Liver (tissue), 8 donors: ENCODE measurements at regions not wholly inside any gene's neighbourhood (a gene's known extent, or its start where the extent isn't known, plus 50 kb on each side); places are given as distances from the start of the nearest gene placed in this dataset.

Experiments
- DNase-seq: peaks from one replicate; pipeline ENCODE4 v3.0.0-alpha.2; 2017; ENCODE audit warnings: low spot score
- H3K27ac ChIP-seq, 2 donors: one replicate each; pipeline ENCODE4 v1.7.0; 2013; ENCODE audit warnings: inconsistent platforms in 2 of 2, low read length in 2 of 2, control low read depth in 1 of 2, low read depth in 1 of 2, mild to moderate bottlenecking in 1 of 2
- H3K27me3 ChIP-seq, 4 donors: one replicate each; pipeline versions ENCODE4 v1.6.1 to v1.7.0; 2013; ENCODE audit warnings: low read length in 3 of 4, inconsistent platforms in 1 of 4, mild to moderate bottlenecking in 1 of 4, moderate library complexity in 1 of 4; ENCODE audit not compliant: control insufficient read depth in 4 of 4, insufficient read depth in 4 of 4
- H3K36me3 ChIP-seq, 4 donors: one replicate each; pipeline versions ENCODE4 v1.6.1 to v1.7.0; 2013; ENCODE audit warnings: low read length in 3 of 4, mild to moderate bottlenecking in 3 of 4, low read depth in 1 of 4, moderate library complexity in 1 of 4; ENCODE audit not compliant: control insufficient read depth in 4 of 4, insufficient read depth in 3 of 4
- H3K4me1 ChIP-seq, 4 donors: one replicate each; pipeline versions ENCODE4 v1.6.1 to v1.7.0; 2013; ENCODE audit warnings: low read length in 3 of 4, mild to moderate bottlenecking in 3 of 4, moderate library complexity in 1 of 4; ENCODE audit not compliant: control insufficient read depth in 4 of 4, insufficient read depth in 4 of 4
- H3K4me3 ChIP-seq, 3 donors: one replicate each; pipeline versions ENCODE4 v1.6.1 to v1.7.0; 2013; ENCODE audit warnings: low read length in 3 of 3, control low read depth in 1 of 3, low read depth in 1 of 3, mild to moderate bottlenecking in 1 of 3
- H3K9ac ChIP-seq, 2 donors: one replicate each; pipeline ENCODE4 v1.7.0; 2013; ENCODE audit warnings: low read length in 2 of 2, mild to moderate bottlenecking in 2 of 2, moderate library complexity in 2 of 2, control low read depth in 1 of 2, low read depth in 1 of 2
- H3K9me3 ChIP-seq, 4 donors: one replicate each; pipeline versions ENCODE4 v1.6.1 to v1.7.0; 2013; ENCODE audit warnings: low read length in 3 of 4; ENCODE audit not compliant: control insufficient read depth in 4 of 4
- ATF3 ChIP-seq: IDR thresholded peaks from 2 replicates; pipeline ENCODE4 v1.6.1; 2016; ENCODE audit warnings: antibody characterized with exemption
- CTCF ChIP-seq: fragments of 150-350 bp; IDR thresholded peaks from 2 replicates; pipeline ENCODE4 v1.5.1; 2017; ENCODE audit warnings: improper control_type of control experiment, low read depth, low read length; ENCODE audit not compliant: missing input control
- FOXA2 ChIP-seq: IDR thresholded peaks from 2 replicates; pipeline ENCODE4 v1.6.1; 2016; ENCODE audit warnings: antibody characterized with exemption
- GABPA ChIP-seq, 2 donors: IDR thresholded peaks in 1 of 2; conservative IDR thresholded peaks in 1 of 2; 2 replicates each; pipeline ENCODE4 v1.6.1; 2016; ENCODE audit warnings: antibody characterized with exemption in 2 of 2, mild to moderate bottlenecking in 1 of 2, moderate library complexity in 1 of 2
- HNF4G ChIP-seq: IDR thresholded peaks from 2 replicates; pipeline ENCODE4 v1.6.1; 2016; ENCODE audit warnings: antibody characterized with exemption
- JUND ChIP-seq, 2 donors: IDR thresholded peaks; 2 replicates each; pipeline ENCODE4 v1.6.1; 2016; ENCODE audit warnings: antibody characterized with exemption in 2 of 2
- MAX ChIP-seq: IDR thresholded peaks from 2 replicates; pipeline ENCODE4 v1.6.1; 2016; ENCODE audit warnings: antibody characterized with exemption
- NR2F2 ChIP-seq: IDR thresholded peaks from 2 replicates; pipeline ENCODE4 v1.6.1; 2016; ENCODE audit warnings: antibody characterized with exemption
- RAD21 ChIP-seq, 2 donors: IDR thresholded peaks; 2 replicates each; pipeline ENCODE4 v1.6.1; 2016; ENCODE audit warnings: antibody characterized with exemption in 2 of 2, mild to moderate bottlenecking in 2 of 2
- REST ChIP-seq: IDR thresholded peaks from 2 replicates; pipeline ENCODE4 v1.6.1; 2016; ENCODE audit warnings: antibody characterized with exemption, mild to moderate bottlenecking
- RXRA ChIP-seq, 2 donors: IDR thresholded peaks; 2 replicates each; pipeline ENCODE4 v1.6.1; 2017 to 2018; ENCODE audit warnings: antibody characterized with exemption in 2 of 2, mild to moderate bottlenecking in 1 of 2
- SP1 ChIP-seq: IDR thresholded peaks from 2 replicates; pipeline ENCODE4 v1.6.1; 2018; ENCODE audit warnings: antibody characterized with exemption, mild to moderate bottlenecking
- TAF1 ChIP-seq: conservative IDR thresholded peaks from 2 replicates; pipeline ENCODE4 v1.6.1; 2016; ENCODE audit warnings: antibody characterized with exemption, mild to moderate bottlenecking
- YY1 ChIP-seq: IDR thresholded peaks from 2 replicates; pipeline ENCODE4 v1.6.1; 2016; ENCODE audit warnings: antibody characterized with exemption, mild to moderate bottlenecking
- ZBTB33 ChIP-seq: IDR thresholded peaks from 2 replicates; pipeline ENCODE4 v1.6.1; 2016; ENCODE audit warnings: antibody characterized with exemption
- WGBS: extraction: QIAGEN DNeasy Blood & Tissue Kit; methylation state at CpG from one replicate; pipeline ENCODE4 v1.1.7; 2013; 5-methylcytosine and 5-hydroxymethylcytosine counted together
- donor health status: healthy.
- donor health status: healthy.
- donor health status: healthy.
- donor health status: healthy.
- donor health status: healthy.

- Histone ChIP-seq H3K36me3 (no peaks in the 10 kb centered on the region), H3K27me3 (no peaks in the 10 kb centered on the region), H3K9ac (no peak overlapping the region), H3K27ac (no peak overlapping the region), H3K4me3 (no peak overlapping the region), H3K4me1 (peaks cover 0 to 3% (median 1%) of the 10 kb centered on the region in 4 donors), H3K9me3 (no peaks in the 10 kb centered on the region)
- no peak for TF ChIP-seq HNF4G
- TF ChIP-seq ZBTB33: no peak
- TF ChIP-seq CTCF: no peak
- no peak for TF ChIP-seq ATF3
- TF ChIP-seq RAD21 (IDR thresholded peaks at IDR 0.05): no peak
- TF ChIP-seq MAX: no peak
- no peak for TF ChIP-seq RXRA (IDR thresholded peaks at IDR 0.05)
- TF ChIP-seq TAF1: no peak
- TF ChIP-seq NR2F2: no peak
- no peak for TF ChIP-seq YY1
- DNase-seq: no peak
- 91% methylated on average over 1 of the region's 1 CpG for WGBS
Observed at GRCh38 chr7:23941551-23941950, 231.5 kb downstream of the STK31 start.

- Histone ChIP-seq H3K36me3 (no peaks in the 10 kb centered on the region), H3K9ac (no peak overlapping the region), H3K4me1 (peaks cover 0 to 3% (median 1%) of the 10 kb centered on the region in 4 donors), H3K27ac (no peak overlapping the region), H3K4me3 (no peak overlapping the region), H3K9me3 (no peaks in the 10 kb centered on the region), H3K27me3 (no peaks in the 10 kb centered on the region)
- TF ChIP-seq RXRA (IDR thresholded peaks at IDR 0.05): no peak
- no peak for TF ChIP-seq FOXA2
- no peak for DNase-seq
- WGBS: 94% methylated on average over 2 of the region's 2 CpGs
Observed at GRCh38 chr7:23942032-23942431, 232.0 kb downstream of the STK31 start.

GRCh38 chr7:23944131-23944530, 234.1 kb downstream of the STK31 start:
- DNase-seq: no peak
- 93% methylated on average over 2 of the region's 2 CpGs for WGBS

More at GRCh38 chr7:23944131-23944530, 234.1 kb downstream of the STK31 start:
- no peaks in the 10 kb centered on the region for H3K9me3 ChIP-seq
- peaks cover 0 to 2% (median under 1%) of the 10 kb centered on the region in 4 donors for H3K4me1 ChIP-seq
- no peak overlapping the region for H3K9ac ChIP-seq
- TF ChIP-seq JUND (IDR thresholded peaks at IDR 0.05) (no peak), RAD21 (IDR thresholded peaks at IDR 0.05) (no peak), SP1 (no peak), REST (no peak), RXRA (IDR thresholded peaks at IDR 0.05) (no peak), GABPA (IDR thresholded peaks at IDR 0.05 in 1 of 2, conservative IDR thresholded peaks at IDR 0.05 in 1 of 2) (no peak)
- H3K4me3 ChIP-seq: no peak overlapping the region
- no peaks in the 10 kb centered on the region for H3K36me3 ChIP-seq
- no peak overlapping the region for H3K27ac ChIP-seq
- H3K27me3 ChIP-seq: no peaks in the 10 kb centered on the region
